ENCODE measurements at regions not wholly inside any gene's neighbourhood (a gene's known extent, or its start where the extent isn't known, plus 50 kb on each side); places are given as distances from the start of the nearest gene placed in this dataset.

DNA sequence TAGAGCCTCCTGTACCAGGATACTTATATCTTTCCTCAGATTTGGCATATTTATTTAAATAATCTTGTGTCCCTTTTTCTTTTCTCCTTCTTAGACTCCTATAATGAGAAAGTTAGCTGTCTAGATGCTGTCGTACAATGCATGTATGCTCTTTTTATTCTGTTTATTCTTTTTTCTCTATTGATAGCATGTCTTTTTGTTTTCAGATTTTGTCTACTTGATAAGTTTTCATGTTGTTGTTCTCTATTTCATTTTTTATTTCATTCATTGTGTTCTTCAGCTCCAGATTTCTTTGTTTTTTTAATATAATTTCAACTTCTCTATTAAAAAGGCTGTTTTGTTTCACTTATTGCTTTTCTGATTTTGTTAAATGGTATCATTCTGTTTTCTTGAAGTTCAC, 674.3 kb upstream of the POU3F3 start:
- no peak for DNase-seq

DNA sequence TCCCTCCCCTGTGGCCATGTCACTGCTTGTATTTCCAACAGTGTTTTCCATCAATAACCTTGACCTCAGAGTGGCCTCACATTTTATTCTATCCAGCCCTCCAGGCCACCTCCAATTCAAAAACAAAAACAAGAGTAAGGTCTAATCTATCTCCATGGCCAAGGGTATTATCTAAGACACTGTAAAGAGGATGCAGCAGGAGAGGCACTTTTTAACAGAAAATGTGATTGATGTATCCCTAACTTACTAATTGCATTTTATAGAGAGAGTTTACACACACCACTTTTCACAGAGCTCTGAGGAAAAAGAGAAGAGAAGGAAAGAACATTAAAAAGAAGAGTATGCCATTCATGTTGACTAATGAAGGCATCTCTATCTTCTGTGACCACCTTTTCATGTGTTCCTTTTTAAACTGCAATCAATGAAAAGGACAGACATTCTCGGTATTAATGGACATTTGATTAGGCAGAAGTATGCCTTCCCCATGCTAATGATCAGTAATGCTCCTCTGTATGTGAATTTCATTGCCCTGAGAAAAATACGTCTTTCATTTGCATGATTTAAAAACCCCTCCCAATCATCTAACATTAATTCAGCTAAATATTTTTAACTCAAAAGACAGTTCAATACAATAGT, 653.3 kb upstream of the POU3F3 start:
- DNase-seq, result no peak

DNA sequence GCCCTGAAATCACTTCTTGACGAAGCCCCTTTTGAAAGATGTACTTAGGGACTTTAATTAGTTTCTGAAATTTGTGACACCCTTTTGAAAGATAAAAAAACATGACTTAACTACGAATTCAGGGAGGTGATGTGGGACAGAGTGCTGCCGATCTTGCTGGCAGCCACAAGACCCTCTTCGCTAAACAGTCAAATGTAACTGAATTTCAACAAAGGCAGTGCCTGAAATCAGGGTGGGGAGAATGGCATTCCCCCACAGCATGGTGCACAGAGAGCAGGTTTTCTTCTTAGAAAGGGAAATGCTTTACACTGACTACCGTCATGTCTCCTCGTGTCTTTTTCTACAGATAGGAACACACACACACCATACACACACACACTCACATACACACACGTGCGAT, 640.2 kb upstream of the POU3F3 start:
- DNase-seq, result no peak

- no peak for DNase-seq
Observed at GRCh38 chr2:104215269-104216161, 638.4 kb upstream of the POU3F3 start.

DNA sequence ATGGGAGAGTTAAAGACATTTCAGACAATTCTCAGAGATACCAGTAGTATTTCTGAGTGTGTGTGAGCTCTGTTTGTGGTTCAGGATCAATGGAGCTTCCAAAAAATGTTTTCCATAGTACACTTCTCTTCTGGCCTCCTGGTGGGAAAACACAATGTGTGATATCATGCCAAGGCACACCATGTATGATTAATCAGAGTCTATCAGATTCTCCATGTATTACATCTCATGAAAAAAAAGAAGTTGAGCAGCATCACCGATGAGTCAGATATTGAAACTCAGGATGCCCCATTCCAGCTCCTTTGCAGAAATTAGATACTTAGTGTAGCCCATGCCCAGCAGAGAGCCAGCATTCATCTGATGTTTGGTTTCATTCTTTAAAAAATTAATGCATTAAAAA, 620.3 kb upstream of the POU3F3 start:
- no peak for DNase-seq

DNA sequence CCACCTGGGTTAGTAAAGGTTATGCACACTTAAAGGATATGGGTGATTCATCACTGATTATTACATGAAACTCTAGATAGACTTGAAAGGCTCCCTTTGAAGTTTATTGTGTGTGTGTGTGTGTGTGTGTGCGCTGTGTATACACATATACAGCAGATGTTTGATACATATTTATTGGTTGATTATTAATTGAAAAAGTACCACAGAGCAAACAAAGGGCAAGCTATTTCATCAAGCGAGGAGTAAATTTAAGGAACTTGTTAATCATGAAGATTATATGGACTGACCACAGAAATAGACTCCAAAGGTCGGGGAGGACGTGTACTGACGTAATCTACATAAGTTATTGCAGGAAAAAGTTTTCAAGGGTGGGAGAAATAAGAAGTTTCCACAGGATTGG, 617.4 kb upstream of the POU3F3 start:
- no peak for DNase-seq

DNA sequence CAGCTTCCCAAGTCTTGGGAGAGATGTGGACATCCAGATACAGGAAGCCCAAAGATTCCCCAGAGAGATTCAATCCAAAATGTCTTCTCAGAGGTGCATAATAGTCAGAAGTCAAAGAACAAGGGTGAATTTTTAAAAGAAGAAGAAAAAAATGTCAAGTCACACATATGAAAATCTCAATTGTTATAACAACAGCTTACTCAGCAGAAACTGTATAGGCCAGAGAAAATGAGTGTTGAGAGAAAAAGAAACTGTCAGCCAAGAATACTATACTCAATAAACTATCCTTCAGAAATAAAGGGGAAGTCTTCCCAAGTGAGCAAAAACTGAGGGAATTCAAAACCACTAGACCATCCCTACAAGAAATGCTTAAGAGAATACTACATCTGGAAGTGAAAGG, 612.9 kb upstream of the POU3F3 start:
- DNase-seq, result no peak

DNA sequence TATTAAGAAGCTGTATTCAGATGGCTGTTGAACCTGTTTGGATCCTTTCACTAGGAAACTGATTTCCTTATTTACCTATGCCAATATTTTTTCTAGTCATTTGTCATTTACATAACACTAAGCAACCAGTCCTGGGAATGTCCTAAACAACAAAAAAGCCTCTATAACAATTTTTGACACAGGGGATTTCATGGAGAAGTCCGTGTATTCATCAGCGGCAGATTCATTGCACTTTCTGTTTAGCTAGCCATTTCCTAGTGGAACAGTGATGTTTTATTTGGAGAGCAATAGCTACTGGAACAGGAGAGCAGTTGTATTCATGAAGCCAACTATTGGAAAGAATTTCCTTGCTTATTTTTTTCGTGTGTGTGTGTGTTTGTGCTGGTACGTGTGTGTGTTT, 604.3 kb upstream of the POU3F3 start:
- no peak for DNase-seq

- no peak for DNase-seq
Observed at GRCh38 chr2:104250635-104251034, 603.3 kb upstream of the POU3F3 start.

DNA sequence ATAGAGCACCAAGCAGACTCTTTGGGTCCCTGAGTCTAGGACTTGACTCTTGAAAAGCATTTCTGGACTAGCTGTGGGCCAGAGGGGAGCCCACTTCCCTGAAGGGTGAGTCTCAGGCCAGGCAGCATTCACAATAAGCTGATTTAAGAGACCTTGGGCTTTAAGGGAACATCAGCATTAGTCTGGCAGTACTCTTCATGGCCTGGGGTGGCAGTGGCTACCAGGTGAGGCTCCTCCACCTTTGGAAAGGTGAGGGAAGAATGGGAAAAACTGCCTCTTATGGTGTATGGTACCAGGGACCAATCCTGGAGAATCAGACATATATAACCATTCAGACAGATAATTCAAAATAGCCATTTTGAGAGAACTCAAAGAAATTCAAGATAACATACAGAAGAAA, 599.9 kb upstream of the POU3F3 start:
- DNase-seq, result no peak

DNA sequence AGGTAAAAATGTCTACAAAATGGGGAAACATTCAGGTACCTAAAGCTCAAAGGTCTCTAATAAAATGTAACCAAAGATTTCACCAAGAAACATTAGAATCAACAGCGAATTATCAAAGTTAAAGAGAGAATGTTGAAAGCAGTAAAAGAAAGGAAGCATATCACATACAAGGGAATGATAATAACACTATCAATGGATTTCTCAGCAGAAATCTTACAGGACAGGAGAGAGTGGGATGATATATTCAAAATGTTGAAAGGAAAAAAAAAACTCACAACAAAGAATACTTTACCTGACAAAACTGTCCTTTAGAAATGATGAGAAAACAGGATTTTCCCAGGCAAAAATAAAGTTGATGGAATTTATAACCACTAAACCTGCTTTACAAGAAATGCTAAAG, 591.2 kb upstream of the POU3F3 start:
- DNase-seq, result no peak

DNA sequence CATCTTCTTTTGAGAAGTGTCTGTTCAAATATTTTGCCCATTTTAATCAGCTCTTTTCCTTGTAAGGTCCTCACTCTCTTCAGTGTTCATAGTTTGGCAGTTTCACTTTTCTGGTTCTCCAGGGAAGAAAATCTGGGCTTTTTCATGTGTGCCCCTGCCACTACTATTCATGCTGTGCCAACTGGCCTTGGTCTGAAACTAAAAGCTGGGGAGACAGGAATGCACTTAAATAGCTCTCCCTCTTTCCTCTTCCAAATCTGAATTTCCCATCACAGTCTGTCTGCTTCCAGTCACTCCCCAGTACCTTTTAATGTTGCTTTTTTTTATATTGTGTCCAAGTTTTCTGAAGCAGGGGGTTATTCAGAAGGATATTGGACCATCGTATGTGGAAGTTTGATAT, 574.3 kb upstream of the POU3F3 start:
- no peak for DNase-seq

- DNase-seq, result no peak
Observed at GRCh38 chr2:104280216-104280615, 573.7 kb upstream of the POU3F3 start.

DNA sequence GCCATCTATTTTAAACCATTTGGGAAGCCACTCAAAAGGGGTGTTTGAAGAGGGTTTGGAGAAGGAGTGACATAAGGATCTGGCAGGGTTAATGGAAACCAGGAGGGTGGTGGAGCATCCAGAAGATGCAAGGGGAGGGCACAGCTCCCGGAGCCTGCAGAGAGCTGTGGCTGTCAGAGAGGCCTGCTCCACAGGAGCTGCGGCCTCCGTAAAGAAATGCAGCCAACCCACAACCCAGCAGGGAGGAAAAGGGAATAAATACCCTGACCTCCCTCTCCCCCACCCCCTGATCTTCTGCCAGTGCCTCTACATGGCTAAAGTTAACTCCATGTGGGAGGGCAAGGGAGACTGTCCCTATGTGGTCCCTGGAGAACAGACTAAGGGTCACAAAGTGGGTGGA, 567.1 kb upstream of the POU3F3 start:
- DNase-seq, result no peak

- no peak for DNase-seq
Observed at GRCh38 chr2:104289651-104290565, 564.0 kb upstream of the POU3F3 start.

GRCh38 chr2:104290566-104290891, 563.4 kb upstream of the POU3F3 start:
- DNase-seq, result no peak

GRCh38 chr2:104312684-104313083, 541.2 kb upstream of the POU3F3 start:
- no peak for DNase-seq

DNA sequence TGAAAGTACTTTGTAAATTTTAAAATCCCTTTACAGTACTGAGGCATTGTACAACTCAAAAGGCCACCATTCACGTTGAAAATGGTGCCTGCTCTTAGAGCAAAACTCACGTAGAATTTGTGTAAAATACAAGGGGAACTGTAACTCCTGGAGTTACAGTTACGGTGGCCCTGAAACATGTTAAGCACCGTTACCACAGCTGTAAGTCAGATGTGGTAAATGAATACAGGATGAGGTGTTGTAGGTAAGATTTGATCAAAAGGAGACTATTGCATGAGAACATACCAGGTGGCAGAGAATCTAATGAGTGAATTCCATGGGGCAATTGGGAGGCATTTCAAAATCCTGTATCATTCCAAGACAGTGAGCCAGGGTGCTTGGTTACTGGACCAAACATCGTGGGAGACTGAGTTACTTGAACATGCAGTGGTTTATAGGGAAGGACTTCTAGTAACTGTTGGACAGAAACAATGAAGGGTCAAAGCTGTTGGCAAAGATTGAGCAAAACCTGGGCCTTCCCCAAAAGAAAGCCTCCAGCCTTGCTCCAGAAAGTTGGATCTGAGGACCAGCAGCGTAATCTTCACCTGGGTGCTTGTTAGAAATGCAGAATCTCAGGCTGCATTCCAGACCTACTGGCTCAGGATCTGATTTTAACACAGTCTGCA, 535.8 kb upstream of the POU3F3 start:
- no peak for DNase-seq

DNA sequence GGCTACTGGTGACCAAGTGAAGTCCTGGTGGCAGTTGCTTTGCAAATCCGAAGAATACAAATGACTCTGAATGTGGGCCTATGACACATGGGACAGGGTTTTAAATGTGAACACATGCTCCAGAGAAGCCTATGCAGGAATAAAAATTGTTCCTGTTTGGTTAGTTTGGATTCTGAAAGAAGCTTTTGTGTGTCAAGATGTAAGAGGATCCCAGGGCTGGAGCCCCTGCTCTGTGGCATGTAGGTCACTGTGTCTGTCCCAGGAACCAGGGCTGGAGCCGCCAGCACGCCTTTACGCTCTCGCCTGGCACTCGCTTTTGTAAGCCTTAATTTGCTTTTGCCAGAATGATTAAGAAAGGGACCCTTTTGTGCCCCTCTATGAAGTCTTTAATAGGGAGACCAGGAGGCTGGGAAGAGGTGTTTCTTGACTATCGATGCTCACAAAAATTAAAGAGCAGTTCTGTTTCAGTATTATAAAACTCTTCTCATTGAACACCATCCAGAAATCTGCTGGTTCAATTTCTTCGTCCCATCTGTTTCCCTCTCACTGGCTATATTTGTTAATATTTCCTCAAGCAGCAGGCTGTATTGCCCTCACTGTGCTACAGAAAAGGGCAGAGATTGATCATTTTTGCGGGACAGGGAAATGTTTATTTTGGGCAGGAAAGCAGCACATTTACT, 532.7 kb upstream of the POU3F3 start:
- DNase-seq, result no peak

DNA sequence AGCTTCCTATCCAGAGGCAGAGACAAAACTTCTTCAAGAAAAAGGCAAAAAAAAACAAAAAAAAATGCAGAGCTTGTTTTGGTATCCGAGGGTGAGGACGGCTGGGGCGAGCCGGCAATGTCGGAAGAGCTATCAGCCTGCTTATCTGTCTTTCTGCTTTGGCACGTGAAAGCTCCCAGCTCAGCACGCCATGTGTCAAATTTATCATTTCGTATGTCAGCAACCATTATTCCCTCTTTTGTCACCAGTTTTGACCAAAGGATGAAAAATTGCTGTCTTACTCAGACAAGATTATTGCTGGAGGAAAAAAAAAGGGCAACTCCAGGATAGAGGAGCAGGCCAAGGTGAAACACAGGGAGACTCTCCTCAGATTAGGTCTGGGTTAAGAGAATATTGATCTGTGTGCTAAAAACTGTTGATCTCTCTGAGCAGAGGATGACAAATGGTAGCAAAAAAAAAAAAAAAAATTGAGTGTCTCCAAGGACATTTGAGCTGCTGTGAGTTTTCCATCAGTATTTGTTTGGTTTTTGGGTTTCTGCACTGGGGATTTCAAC, 532.0 kb upstream of the POU3F3 start:
- no peak for DNase-seq

DNA sequence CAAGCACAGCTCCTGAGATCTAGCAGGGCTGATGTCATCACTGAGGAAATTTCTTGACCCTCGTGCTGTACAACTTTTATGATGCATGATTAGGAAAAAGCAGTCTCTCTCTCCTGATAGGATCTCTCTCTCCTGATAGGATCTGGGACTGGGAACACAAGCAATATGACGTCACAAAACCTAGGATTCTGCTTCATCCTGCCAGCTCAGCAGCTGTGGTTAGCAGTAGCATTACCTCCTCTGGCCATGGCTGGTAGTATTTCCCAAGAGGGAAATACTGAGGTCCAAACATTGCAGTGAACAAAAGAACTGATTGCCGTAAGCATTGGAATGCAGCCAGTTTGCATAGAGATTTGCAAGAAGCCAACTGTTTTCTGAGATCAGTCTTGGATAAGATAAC, 521.2 kb upstream of the POU3F3 start:
- DNase-seq, result no peak

DNA sequence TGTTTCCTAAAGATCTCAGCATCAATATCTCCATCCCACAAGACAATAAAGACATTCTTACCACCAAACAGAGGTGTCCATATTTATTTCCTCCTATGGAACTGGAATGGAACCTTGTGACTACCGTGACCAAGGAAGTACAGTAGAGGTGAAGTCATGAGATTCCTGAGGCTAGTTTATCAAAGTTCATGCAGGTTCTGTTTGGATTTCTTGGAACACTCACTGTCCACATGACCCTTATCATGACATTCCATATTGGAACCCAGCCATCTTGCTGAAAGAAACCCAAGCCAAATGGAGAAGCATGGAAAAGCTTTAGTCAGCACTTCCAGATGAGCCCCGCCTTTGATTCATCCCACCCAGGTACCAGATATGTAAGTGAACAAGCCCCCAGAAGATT, 516.0 kb upstream of the POU3F3 start:
- no peak for DNase-seq

All from CD4-positive, alpha-beta T cell treated with Interleukin-4 for 1 hour (primary cell).